ENCODE measurements at regions not wholly inside any gene's neighbourhood (a gene's known extent, or its start where the extent isn't known, plus 50 kb on each side); places are given as distances from the start of the nearest gene placed in this dataset.

DNA sequence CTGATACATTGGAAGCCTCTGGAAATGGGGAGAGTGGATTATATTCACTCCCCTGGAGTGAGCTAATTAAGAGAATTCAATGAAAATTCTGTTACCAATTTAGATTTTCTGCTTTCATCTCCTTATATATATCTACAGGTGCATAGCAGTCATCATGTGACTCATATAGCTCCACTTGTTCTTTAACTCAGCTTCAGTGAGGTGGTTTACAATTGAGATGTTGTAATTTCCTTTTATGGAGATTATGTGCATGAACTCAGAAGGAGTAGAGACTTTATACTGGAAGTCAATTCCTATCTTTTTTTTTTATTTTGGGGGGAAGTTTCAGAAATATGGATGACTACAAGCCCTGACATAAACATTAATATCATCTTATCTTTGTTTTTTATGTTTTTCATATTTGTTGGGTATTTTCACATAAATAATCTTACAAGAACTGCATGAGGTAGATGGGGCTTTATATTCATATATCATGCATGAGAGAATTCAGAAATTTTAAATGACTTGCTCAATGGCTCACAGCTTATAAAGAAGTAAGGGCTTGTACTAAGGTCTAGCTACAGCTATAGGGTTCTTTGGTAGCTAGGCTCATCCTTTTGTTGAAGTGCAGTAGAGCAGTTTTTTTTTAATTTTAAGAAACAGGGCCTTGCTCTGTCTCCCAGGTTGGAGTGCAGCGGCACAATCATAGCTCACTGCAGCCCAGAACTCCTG lies 92.3 kb upstream of the SCAF11 start:
- TF ChIP-seq, protein P1, sequence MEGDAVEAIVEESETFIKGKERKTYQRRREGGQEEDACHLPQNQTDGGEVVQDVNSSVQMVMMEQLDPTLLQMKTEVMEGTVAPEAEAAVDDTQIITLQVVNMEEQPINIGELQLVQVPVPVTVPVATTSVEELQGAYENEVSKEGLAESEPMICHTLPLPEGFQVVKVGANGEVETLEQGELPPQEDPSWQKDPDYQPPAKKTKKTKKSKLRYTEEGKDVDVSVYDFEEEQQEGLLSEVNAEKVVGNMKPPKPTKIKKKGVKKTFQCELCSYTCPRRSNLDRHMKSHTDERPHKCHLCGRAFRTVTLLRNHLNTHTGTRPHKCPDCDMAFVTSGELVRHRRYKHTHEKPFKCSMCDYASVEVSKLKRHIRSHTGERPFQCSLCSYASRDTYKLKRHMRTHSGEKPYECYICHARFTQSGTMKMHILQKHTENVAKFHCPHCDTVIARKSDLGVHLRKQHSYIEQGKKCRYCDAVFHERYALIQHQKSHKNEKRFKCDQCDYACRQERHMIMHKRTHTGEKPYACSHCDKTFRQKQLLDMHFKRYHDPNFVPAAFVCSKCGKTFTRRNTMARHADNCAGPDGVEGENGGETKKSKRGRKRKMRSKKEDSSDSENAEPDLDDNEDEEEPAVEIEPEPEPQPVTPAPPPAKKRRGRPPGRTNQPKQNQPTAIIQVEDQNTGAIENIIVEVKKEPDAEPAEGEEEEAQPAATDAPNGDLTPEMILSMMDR (IDR thresholded peaks at IDR 0.05; ENCODE audit: insufficient read depth, low read length, poor library complexity, severe bottlenecking), result no peak
- no peak for TF ChIP-seq EZH2phosphoT487 (conservative IDR thresholded peaks at IDR 0.05; ENCODE audit: low read length)
